IMR-90 (cell line): ENCODE measurements at regions not wholly inside any gene's neighbourhood (a gene's known extent, or its start where the extent isn't known, plus 50 kb on each side); places are given as distances from the start of the nearest gene placed in this dataset.

Experiments used
- ATAC-seq: fragments of 200-7000 bp; cut with Tn5 transposase; 2 replicates; pipeline ENCODE4 v1.9.1; 2020; ENCODE audit warnings: low read depth, mild to moderate bottlenecking, moderate library complexity
- BruUV-seq: library from RNA; stranded (reverse); fragments of 400-500 nt; replicated peaks from 2 replicates; lab custom pipeline; 2021; lab: Mats Ljungman, UMichigan
- CTCF ChIA-PET: fragments of 300-600 bp; formaldehyde crosslinking; extraction: SDS; loops from one replicate; lab custom pipeline; 2021; ENCODE audit warnings: antibody characterized with exemption; lab: Yijun Ruan, JAX
- POLR2A ChIA-PET: fragments of 300-600 bp; sonication (Branson Sonifier 250); formaldehyde crosslinking; loops from one replicate; lab custom pipeline; 2022; ENCODE audit warnings: antibody characterized with exemption; ENCODE audit not compliant: unreplicated experiment; lab: Charles Lee
- DNase-seq: peaks from one replicate; pipeline ENCODE4 v3.0.0; 2013
- H2AFZ ChIP-seq: replicated peaks from 2 replicates; pipeline ENCODE3; 2013; ENCODE audit warnings: low read length, mild to moderate bottlenecking; ENCODE audit not compliant: poor library complexity
- H2AK5ac ChIP-seq: 2 replicates; pipeline ENCODE4 v1.6.1; 2013; ENCODE audit warnings: low read depth, low read length, inconsistent platforms
- H2AK9ac ChIP-seq: replicated peaks from 2 replicates; pipeline ENCODE3; 2013; ENCODE audit warnings: mild to moderate bottlenecking, low read depth, low read length, moderate library complexity; ENCODE audit not compliant: poor library complexity
- H2BK120ac ChIP-seq: 2 replicates; pipeline ENCODE4 v1.6.1; 2013; ENCODE audit warnings: low read depth, low read length, inconsistent platforms
- H2BK15ac ChIP-seq: 3 replicates; pipeline ENCODE4 v1.6.1; 2013; ENCODE audit warnings: low read depth, low read length, inconsistent platforms
- H2BK20ac ChIP-seq: 2 replicates; pipeline ENCODE4 v1.6.1; 2013; ENCODE audit warnings: low read depth, mild to moderate bottlenecking, inconsistent platforms, low read length, moderate library complexity
- H2BK5ac ChIP-seq: 2 replicates; pipeline ENCODE4 v1.6.1; 2013; ENCODE audit warnings: mild to moderate bottlenecking, low read depth, low read length, inconsistent platforms; ENCODE audit not compliant: poor library complexity, severe bottlenecking
- H3K14ac ChIP-seq: replicated peaks from 2 replicates; pipeline ENCODE4 v1.6.1; 2013; ENCODE audit warnings: low read depth, low read length, inconsistent platforms
- H3K18ac ChIP-seq: 2 replicates; pipeline ENCODE4 v1.6.1; 2013; ENCODE audit warnings: low read depth, low read length, control low read depth
- H3K23ac ChIP-seq: 2 replicates; pipeline ENCODE4 v1.6.1; 2013; ENCODE audit warnings: low read depth, low read length, inconsistent platforms
- H3K27ac ChIP-seq: 2 replicates; pipeline ENCODE4 v1.5.1; 2013; ENCODE audit warnings: mild to moderate bottlenecking, control low read depth, low read length; ENCODE audit not compliant: insufficient read depth
- H3K27me3 ChIP-seq: 2 replicates; pipeline ENCODE4 v1.6.1; 2013; ENCODE audit warnings: low read length; ENCODE audit not compliant: control insufficient read depth, insufficient read depth
- H3K36me3 ChIP-seq: 2 replicates; pipeline ENCODE4 v1.6.1; 2013; ENCODE audit warnings: low read length, mixed read lengths; ENCODE audit not compliant: control insufficient read depth, insufficient read depth
- H3K4ac ChIP-seq: 2 replicates; pipeline ENCODE4 v1.6.1; 2013; ENCODE audit warnings: low read depth, low read length, inconsistent platforms
- H3K4me1 ChIP-seq: 2 replicates; pipeline ENCODE4 v1.6.1; 2013; ENCODE audit warnings: low read length, mixed read lengths; ENCODE audit not compliant: control insufficient read depth, insufficient read depth
- H3K4me2 ChIP-seq: 2 replicates; pipeline ENCODE4 v1.6.1; 2013; ENCODE audit warnings: low read depth, mild to moderate bottlenecking, control low read depth, low read length, moderate library complexity
- H3K4me3 ChIP-seq: 2 replicates; pipeline ENCODE4 v1.5.1; 2013; ENCODE audit warnings: low read depth, mild to moderate bottlenecking, control low read depth, low read length, moderate library complexity; ENCODE audit not compliant: insufficient read depth
- H3K56ac ChIP-seq: 2 replicates; pipeline ENCODE4 v1.6.1; 2013; ENCODE audit warnings: low read length, inconsistent platforms; ENCODE audit not compliant: insufficient read depth; ENCODE audit errors: extremely low read depth
- H3K79me1 ChIP-seq, 2 experiments: 2 replicates each; pipeline ENCODE4 v1.6.1; 2013; ENCODE audit warnings: low read length in 2 of 2, inconsistent platforms in 1 of 2, low read depth in 1 of 2
- H3K9ac ChIP-seq: 2 replicates; pipeline ENCODE4 v1.6.1; 2013; ENCODE audit warnings: low read depth, low read length, control low read depth
- H3K9me1 ChIP-seq: 2 replicates; pipeline ENCODE4 v1.6.1; 2013; ENCODE audit warnings: low read length, inconsistent platforms; ENCODE audit not compliant: insufficient read depth
- H3K9me3 ChIP-seq: 2 replicates; pipeline ENCODE4 v1.6.1; 2013; ENCODE audit warnings: low read length; ENCODE audit not compliant: control insufficient read depth, insufficient read depth
- H4K20me1 ChIP-seq: 2 replicates; pipeline ENCODE4 v1.6.1; 2013; ENCODE audit warnings: low read length, inconsistent platforms; ENCODE audit not compliant: insufficient read depth
- H4K5ac ChIP-seq: 2 replicates; pipeline ENCODE4 v1.6.1; 2013; ENCODE audit warnings: mild to moderate bottlenecking, low read depth, low read length, control low read depth
- H4K8ac ChIP-seq, 2 experiments: 2 replicates each; pipeline ENCODE4 v1.6.1; 2013; ENCODE audit warnings: low read depth in 2 of 2, low read length in 2 of 2, control low read depth in 1 of 2, inconsistent platforms in 1 of 2
- H4K91ac ChIP-seq: 2 replicates; pipeline ENCODE4 v1.6.1; 2013; ENCODE audit warnings: low read depth, low read length, inconsistent platforms; ENCODE audit not compliant: insufficient read depth
- BHLHE40 ChIP-seq: fragments of 150-350 bp; IDR thresholded peaks from 2 replicates; pipeline ENCODE4 v1.6.1; 2016; ENCODE audit warnings: mild to moderate bottlenecking, low read depth, low read length
- MAFK ChIP-seq: IDR thresholded peaks from 2 replicates; pipeline ENCODE4 v1.6.1; 2012; ENCODE audit warnings: low read depth, low read length, improper control_type of control experiment
- MAZ ChIP-seq: IDR thresholded peaks from 2 replicates; pipeline ENCODE4 v1.6.1; 2012; ENCODE audit warnings: low read depth, mild to moderate bottlenecking, low read length, improper control_type of control experiment, moderate library complexity, borderline replicate concordance
- MXI1 ChIP-seq: IDR thresholded peaks from 2 replicates; pipeline ENCODE4 v1.6.1; 2012; ENCODE audit warnings: low read depth, mild to moderate bottlenecking, low read length, moderate library complexity, borderline replicate concordance
- POLR2A ChIP-seq: IDR thresholded peaks from 2 replicates; pipeline ENCODE4 v1.6.1; 2012; ENCODE audit warnings: mild to moderate bottlenecking, low read depth, low read length
- RAD21 ChIP-seq: IDR thresholded peaks from 2 replicates; pipeline ENCODE4 v1.6.1; 2012; ENCODE audit warnings: low read length, improper control_type of control experiment
- RCOR1 ChIP-seq: IDR thresholded peaks from 2 replicates; pipeline ENCODE4 v1.6.1; 2012; ENCODE audit warnings: mild to moderate bottlenecking, low read length, improper control_type of control experiment; ENCODE audit not compliant: insufficient replicate concordance
- RFX5 ChIP-seq: IDR thresholded peaks from 2 replicates; pipeline ENCODE4 v1.8.0; 2012; ENCODE audit warnings: low read depth, mild to moderate bottlenecking, low read length, moderate library complexity
- WGBS, 2 experiments: methylation state at CpG; one replicate each; pipeline versions ENCODE4 v1.1.5 to v1.1.7; 2013; ENCODE audit warnings: missing lambda C conversion rate in 2 of 2; ENCODE audit not compliant: insufficient read length in 1 of 2; ENCODE audit errors: extremely low coverage in 2 of 2; 5-methylcytosine and 5-hydroxymethylcytosine counted together
- dilution Hi-C: fragments of 300-500 bp; cut with HindIII; formaldehyde crosslinking; loops from one replicate; pipeline ENCODE4 v1.14.3; 2018; ENCODE audit warnings: low sequenced_read_pairs; ENCODE audit not compliant: unreplicated experiment
- in situ Hi-C: fragments of 300-500 bp; cut with MboI; formaldehyde crosslinking; loops from 3 replicates; pipeline ENCODE4 v1.14.3; 2019; ENCODE audit warnings: low sequenced_read_pairs, inconsistent platforms, mixed read lengths
- intact Hi-C: fragments of 100-400 bp; cut with micrococcal nuclease; formaldehyde crosslinking; loops from 2 replicates; pipeline ENCODE4 v1.10.0; 2022
- TF ChIP-seq, protein P1 (sequence below): fragments of 150-350 bp; IDR thresholded peaks from 2 replicates; pipeline ENCODE4 v1.6.1; 2016; ENCODE audit warnings: low read depth, mild to moderate bottlenecking, low read length, moderate library complexity, borderline replicate concordance
- TF ChIP-seq, protein P2 (sequence below): conservative IDR thresholded peaks from 2 replicates; pipeline ENCODE4 v1.5.1; 2012; ENCODE audit warnings: mild to moderate bottlenecking, low read depth, low read length, improper control_type of control experiment

DNA sequence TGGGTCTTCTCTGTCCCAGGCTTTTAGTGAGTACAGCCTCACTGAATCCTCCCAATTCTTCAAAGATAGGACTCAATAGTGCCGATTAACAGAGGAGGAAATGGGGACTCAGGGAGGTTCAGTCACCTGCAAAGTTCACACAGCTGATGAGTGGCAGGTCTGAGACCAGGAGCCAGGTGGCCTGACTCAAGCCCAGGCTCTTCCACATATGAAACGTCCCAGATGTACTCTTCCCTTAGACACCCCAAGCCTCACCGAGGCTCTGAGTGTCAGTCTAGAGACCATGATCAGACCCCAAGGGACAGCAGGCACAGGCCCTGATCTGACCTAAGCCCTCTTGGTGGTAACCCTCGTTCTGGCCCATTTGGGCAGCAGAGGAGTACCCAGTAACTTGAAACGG, 115.2 kb downstream of the INHBB start:
- no TSS peak for BruUV-seq
- H3K27ac ChIP-seq, result no peak overlapping the region
- ATAC-seq (no peak), DNase-seq (no peak)
- peaks cover 4% of the 10 kb centered on the region; the same call in 1 of the 2 replicates for H3K4me1 ChIP-seq
- H3K4ac ChIP-seq, result no peak overlapping the region
- no peaks in the 10 kb centered on the region for H3K27me3 ChIP-seq
- no peak overlapping the region for H4K8ac ChIP-seq
- no peak overlapping the region for H3K4me3 ChIP-seq
- ChIA-PET CTCF (interaction anchor here (0.7 kb wide), 1 partner anchor 209 kb away, joined by 4 read pairs; no protein-coding TSS in a partner anchor), POLR2A (no interaction called here)
- no peak overlapping the region for H3K14ac ChIP-seq
- H3K18ac ChIP-seq, result no peak overlapping the region
- H3K23ac ChIP-seq, result no peak overlapping the region
- no peak overlapping the region for H4K5ac ChIP-seq
- intact Hi-C loops (no loop called here), dilution Hi-C loops (no loop called here), in situ Hi-C loops (no loop called here)
- H3K4me2 ChIP-seq, result no peak overlapping the region
- peaks cover 5% of the 10 kb centered on the region; the same call in 1 of the 2 replicates for H3K9me3 ChIP-seq
- H3K9ac ChIP-seq, result no peak overlapping the region
- no peaks in the 10 kb centered on the region for H3K36me3 ChIP-seq
- TF ChIP-seq RCOR1 (no peak), POLR2A (no peak), MAFK (no peak), MXI1 (no peak), MAZ (no peak), BHLHE40 (no peak), RFX5 (no peak), RAD21 (no peak)
- TF ChIP-seq, protein P1, sequence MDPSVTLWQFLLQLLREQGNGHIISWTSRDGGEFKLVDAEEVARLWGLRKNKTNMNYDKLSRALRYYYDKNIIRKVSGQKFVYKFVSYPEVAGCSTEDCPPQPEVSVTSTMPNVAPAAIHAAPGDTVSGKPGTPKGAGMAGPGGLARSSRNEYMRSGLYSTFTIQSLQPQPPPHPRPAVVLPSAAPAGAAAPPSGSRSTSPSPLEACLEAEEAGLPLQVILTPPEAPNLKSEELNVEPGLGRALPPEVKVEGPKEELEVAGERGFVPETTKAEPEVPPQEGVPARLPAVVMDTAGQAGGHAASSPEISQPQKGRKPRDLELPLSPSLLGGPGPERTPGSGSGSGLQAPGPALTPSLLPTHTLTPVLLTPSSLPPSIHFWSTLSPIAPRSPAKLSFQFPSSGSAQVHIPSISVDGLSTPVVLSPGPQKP, result no peak
- TF ChIP-seq, protein P2, sequence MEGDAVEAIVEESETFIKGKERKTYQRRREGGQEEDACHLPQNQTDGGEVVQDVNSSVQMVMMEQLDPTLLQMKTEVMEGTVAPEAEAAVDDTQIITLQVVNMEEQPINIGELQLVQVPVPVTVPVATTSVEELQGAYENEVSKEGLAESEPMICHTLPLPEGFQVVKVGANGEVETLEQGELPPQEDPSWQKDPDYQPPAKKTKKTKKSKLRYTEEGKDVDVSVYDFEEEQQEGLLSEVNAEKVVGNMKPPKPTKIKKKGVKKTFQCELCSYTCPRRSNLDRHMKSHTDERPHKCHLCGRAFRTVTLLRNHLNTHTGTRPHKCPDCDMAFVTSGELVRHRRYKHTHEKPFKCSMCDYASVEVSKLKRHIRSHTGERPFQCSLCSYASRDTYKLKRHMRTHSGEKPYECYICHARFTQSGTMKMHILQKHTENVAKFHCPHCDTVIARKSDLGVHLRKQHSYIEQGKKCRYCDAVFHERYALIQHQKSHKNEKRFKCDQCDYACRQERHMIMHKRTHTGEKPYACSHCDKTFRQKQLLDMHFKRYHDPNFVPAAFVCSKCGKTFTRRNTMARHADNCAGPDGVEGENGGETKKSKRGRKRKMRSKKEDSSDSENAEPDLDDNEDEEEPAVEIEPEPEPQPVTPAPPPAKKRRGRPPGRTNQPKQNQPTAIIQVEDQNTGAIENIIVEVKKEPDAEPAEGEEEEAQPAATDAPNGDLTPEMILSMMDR, result no peak
- no peaks in the 10 kb centered on the region for H4K20me1 ChIP-seq
- no peaks in the 10 kb centered on the region for H3K79me1 ChIP-seq
- H3K9me1 ChIP-seq, result no peaks in the 10 kb centered on the region
- H4K91ac ChIP-seq, result no peak overlapping the region
- no peak overlapping the region for H3K56ac ChIP-seq
- no peak overlapping the region for H2BK120ac ChIP-seq
- no peak overlapping the region for H2BK15ac ChIP-seq
- H2AFZ ChIP-seq, result no peak overlapping the region
- H2AK5ac ChIP-seq, result no peak overlapping the region
- H2BK5ac ChIP-seq, result no peak overlapping the region
- H2BK20ac ChIP-seq, result no peak overlapping the region
- no CpG with 5 or more reads among the region's 5 CpGs for WGBS, 2 experiments
- no peak overlapping the region for H2AK9ac ChIP-seq
